OCI-LY7 (cell line): ENCODE measurements at regions not wholly inside any gene's neighbourhood (a gene's known extent, or its start where the extent isn't known, plus 50 kb on each side); places are given as distances from the start of the nearest gene placed in this dataset.
"Not testable (repeated sequence)": the region's sequence is repeated elsewhere in the genome, so short reads cannot be mapped to it uniquely, and the experiment has no call there.

ENCODE experiments used
- EZH2phosphoT487 ChIP-seq: fragments of 200-600 bp; sonication (generic); IDR thresholded peaks from 2 replicates; pipeline ENCODE4 v1.6.1; 2018; ENCODE audit warnings: low read depth, borderline replicate concordance, mild to moderate bottlenecking, mixed run types, antibody characterized with exemption, low read length, moderate library complexity, mixed read lengths
- TF ChIP-seq, protein P1 (sequence below): fragments of 200-600 bp; sonication (generic); conservative IDR thresholded peaks from 2 replicates; pipeline ENCODE4 v1.5.1; 2014; ENCODE audit warnings: mild to moderate bottlenecking, antibody characterized with exemption, low read length, moderate library complexity, mixed read lengths

DNA sequence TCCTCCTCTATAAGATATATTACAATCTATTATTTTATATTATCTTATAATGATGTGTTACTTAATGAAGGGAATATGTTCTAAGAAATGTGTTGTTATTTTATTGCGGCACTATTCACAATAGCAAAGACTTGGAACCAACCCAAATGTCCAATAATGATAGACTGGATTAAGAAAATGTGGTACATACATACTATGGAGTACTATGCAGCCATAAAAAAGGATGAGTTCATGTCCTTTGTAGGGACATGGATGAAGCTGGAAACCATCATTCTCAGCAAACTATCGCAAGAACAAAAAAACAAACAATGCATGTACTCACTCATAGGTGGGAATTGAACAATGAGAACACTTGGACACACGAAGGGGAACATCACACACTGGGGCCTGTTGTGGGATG, 281.9 kb upstream of the PABPC4L start:
- TF ChIP-seq, protein P1, sequence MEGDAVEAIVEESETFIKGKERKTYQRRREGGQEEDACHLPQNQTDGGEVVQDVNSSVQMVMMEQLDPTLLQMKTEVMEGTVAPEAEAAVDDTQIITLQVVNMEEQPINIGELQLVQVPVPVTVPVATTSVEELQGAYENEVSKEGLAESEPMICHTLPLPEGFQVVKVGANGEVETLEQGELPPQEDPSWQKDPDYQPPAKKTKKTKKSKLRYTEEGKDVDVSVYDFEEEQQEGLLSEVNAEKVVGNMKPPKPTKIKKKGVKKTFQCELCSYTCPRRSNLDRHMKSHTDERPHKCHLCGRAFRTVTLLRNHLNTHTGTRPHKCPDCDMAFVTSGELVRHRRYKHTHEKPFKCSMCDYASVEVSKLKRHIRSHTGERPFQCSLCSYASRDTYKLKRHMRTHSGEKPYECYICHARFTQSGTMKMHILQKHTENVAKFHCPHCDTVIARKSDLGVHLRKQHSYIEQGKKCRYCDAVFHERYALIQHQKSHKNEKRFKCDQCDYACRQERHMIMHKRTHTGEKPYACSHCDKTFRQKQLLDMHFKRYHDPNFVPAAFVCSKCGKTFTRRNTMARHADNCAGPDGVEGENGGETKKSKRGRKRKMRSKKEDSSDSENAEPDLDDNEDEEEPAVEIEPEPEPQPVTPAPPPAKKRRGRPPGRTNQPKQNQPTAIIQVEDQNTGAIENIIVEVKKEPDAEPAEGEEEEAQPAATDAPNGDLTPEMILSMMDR, result not testable (repeated sequence)
- TF ChIP-seq EZH2phosphoT487, result not testable (repeated sequence)
